Upper lobe of right lung (tissue), 1 donor: ENCODE measurements at regions not wholly inside any gene's neighbourhood (a gene's known extent, or its start where the extent isn't known, plus 50 kb on each side); places are given as distances from the start of the nearest gene placed in this dataset.
A peak's percentile ranks its signal among the peaks of the same experiment; 100 is the strongest.

Experiments
- ATAC-seq: fragments of 200-7000 bp; cut with Tn5 transposase; one replicate; pipeline ENCODE4 v1.9.1; 2020; ENCODE audit warnings: mild to moderate bottlenecking, moderate library complexity
- DNase-seq: peaks from one replicate; pipeline ENCODE4 v3.0.0-alpha.2; 2020
- H3K27ac ChIP-seq: fragments of 200-600 bp; one replicate; pipeline ENCODE4 v1.8.0; 2022
- H3K27me3 ChIP-seq: fragments of 200-600 bp; one replicate; pipeline ENCODE4 v1.8.0; 2022; ENCODE audit warnings: mild to moderate bottlenecking
- H3K36me3 ChIP-seq: fragments of 200-600 bp; one replicate; pipeline ENCODE4 v1.8.0; 2022
- H3K4me1 ChIP-seq: fragments of 200-600 bp; one replicate; pipeline ENCODE4 v1.8.0; 2022
- H3K4me3 ChIP-seq: fragments of 200-600 bp; one replicate; pipeline ENCODE4 v1.8.0; 2022; ENCODE audit warnings: mild to moderate bottlenecking
- H3K9me3 ChIP-seq: fragments of 200-600 bp; one replicate; pipeline ENCODE4 v1.8.0; 2022
- CTCF ChIP-seq: fragments of 200-600 bp; IDR thresholded peaks from one replicate; pipeline ENCODE4 v1.8.0; 2022; ENCODE audit warnings: antibody characterized with exemption
- intact Hi-C: fragments of 100-400 bp; cut with DNase I; formaldehyde crosslinking; loops from one replicate; pipeline ENCODE4 v1.11.0; 2022
- donor health status: DM: no; HTN: yes; CAD: no; lungs with severe emphysema.

- no peak for DNase-seq
- Histone ChIP-seq H3K4me1 (no peaks in the 10 kb centered on the region), H3K4me3 (no peak overlapping the region), H3K27ac (no peak overlapping the region), H3K36me3 (no peaks in the 10 kb centered on the region), H3K27me3 (no peaks in the 10 kb centered on the region), H3K9me3 (no peaks in the 10 kb centered on the region)
- intact Hi-C loops = no loop called here
- no peak for ATAC-seq
- TF ChIP-seq CTCF = no peak
Measured at GRCh38 chr7:53800746-53801145, 741.4 kb upstream of the VSTM2A start.

GRCh38 chr7:53806119-53806518 lies 736.1 kb upstream of the VSTM2A start:
- ATAC-seq (no peak), DNase-seq (no peak)
- intact Hi-C loops = no loop called here
- H3K9me3 ChIP-seq = no peaks in the 10 kb centered on the region
- H3K4me3 ChIP-seq = no peak overlapping the region
- no peaks in the 10 kb centered on the region for H3K4me1 ChIP-seq
- no peak for TF ChIP-seq CTCF
- H3K36me3 ChIP-seq = no peaks in the 10 kb centered on the region
- no peak overlapping the region for H3K27ac ChIP-seq
- no peaks in the 10 kb centered on the region for H3K27me3 ChIP-seq

- peak; percentile 58 for DNase-seq
- no peak for TF ChIP-seq CTCF
- H3K4me1 ChIP-seq = no peaks in the 10 kb centered on the region
- H3K36me3 ChIP-seq = no peaks in the 10 kb centered on the region
- no peak overlapping the region for H3K27ac ChIP-seq
- H3K27me3 ChIP-seq = no peaks in the 10 kb centered on the region
- ATAC-seq = peak; percentile 37
- no peaks in the 10 kb centered on the region for H3K9me3 ChIP-seq
- intact Hi-C loops = no loop called here
- H3K4me3 ChIP-seq = no peak overlapping the region
Measured at GRCh38 chr7:53811555-53812079, 730.6 kb upstream of the VSTM2A start.

GRCh38 chr7:53812135-53812534 lies 730.0 kb upstream of the VSTM2A start:
- DNase-seq = no peak
- no peak for ATAC-seq
- H3K27ac ChIP-seq = no peak overlapping the region
- intact Hi-C loops = no loop called here
- H3K4me3 ChIP-seq = no peak overlapping the region
- no peak for TF ChIP-seq CTCF
- H3K4me1 ChIP-seq = no peaks in the 10 kb centered on the region
- no peaks in the 10 kb centered on the region for H3K9me3 ChIP-seq
- H3K27me3 ChIP-seq = no peaks in the 10 kb centered on the region
- H3K36me3 ChIP-seq = no peaks in the 10 kb centered on the region

GRCh38 chr7:53835301-53835700 lies 706.9 kb upstream of the VSTM2A start:
- Histone ChIP-seq H3K9me3 (peaks cover 4% of the 10 kb centered on the region), H3K27ac (no peak overlapping the region), H3K4me3 (no peak overlapping the region), H3K4me1 (no peaks in the 10 kb centered on the region), H3K27me3 (no peaks in the 10 kb centered on the region), H3K36me3 (no peaks in the 10 kb centered on the region)
- ATAC-seq = no peak
- no peak for TF ChIP-seq CTCF
- no peak for DNase-seq
- intact Hi-C loops = no loop called here

- H3K27me3 ChIP-seq = no peaks in the 10 kb centered on the region
- intact Hi-C loops = no loop called here
- H3K27ac ChIP-seq = no peak overlapping the region
- no peaks in the 10 kb centered on the region for H3K4me1 ChIP-seq
- TF ChIP-seq CTCF = no peak
- H3K4me3 ChIP-seq = no peak overlapping the region
- ATAC-seq = no peak
- DNase-seq = no peak
- H3K36me3 ChIP-seq = no peaks in the 10 kb centered on the region
- H3K9me3 ChIP-seq = no peaks in the 10 kb centered on the region
Measured at GRCh38 chr7:53877688-53878087, 664.5 kb upstream of the VSTM2A start.
